Effector memory CD4-positive, alpha-beta T cell (primary cell): ENCODE measurements at regions not wholly inside any gene's neighbourhood (a gene's known extent, or its start where the extent isn't known, plus 50 kb on each side); places are given as distances from the start of the nearest gene placed in this dataset.

Experiments
- DNase-seq, 3 donors: peaks; one replicate each; pipeline ENCODE4 v3.0.0-alpha.2; 2020
- H3K27ac ChIP-seq: 2 replicates; pipeline ENCODE4 v1.7.0; 2013; ENCODE audit warnings: mild to moderate bottlenecking, low read length, moderate library complexity; ENCODE audit not compliant: insufficient read depth, poor library complexity, severe bottlenecking
- H3K27me3 ChIP-seq: replicated peaks from 2 replicates; pipeline ENCODE4 v1.7.0; 2013; ENCODE audit warnings: mild to moderate bottlenecking, low read length; ENCODE audit not compliant: insufficient read depth, control insufficient read depth, poor library complexity, severe bottlenecking
- H3K36me3 ChIP-seq: 2 replicates; pipeline ENCODE4 v1.7.0; 2013; ENCODE audit warnings: mild to moderate bottlenecking, low read length, moderate library complexity; ENCODE audit not compliant: control insufficient read depth, insufficient read depth
- H3K4me1 ChIP-seq: 2 replicates; pipeline ENCODE4 v1.7.0; 2013; ENCODE audit warnings: low read length, mild to moderate bottlenecking; ENCODE audit not compliant: control insufficient read depth, insufficient read depth, poor library complexity, severe bottlenecking
- H3K4me3 ChIP-seq: 2 replicates; pipeline ENCODE4 v1.7.0; 2013; ENCODE audit warnings: low read length, low read depth, mild to moderate bottlenecking; ENCODE audit not compliant: insufficient read depth, poor library complexity, severe bottlenecking
- H3K9me3 ChIP-seq: 2 replicates; pipeline ENCODE4 v1.7.0; 2013; ENCODE audit warnings: mild to moderate bottlenecking, low read length, moderate library complexity; ENCODE audit not compliant: control insufficient read depth

DNA sequence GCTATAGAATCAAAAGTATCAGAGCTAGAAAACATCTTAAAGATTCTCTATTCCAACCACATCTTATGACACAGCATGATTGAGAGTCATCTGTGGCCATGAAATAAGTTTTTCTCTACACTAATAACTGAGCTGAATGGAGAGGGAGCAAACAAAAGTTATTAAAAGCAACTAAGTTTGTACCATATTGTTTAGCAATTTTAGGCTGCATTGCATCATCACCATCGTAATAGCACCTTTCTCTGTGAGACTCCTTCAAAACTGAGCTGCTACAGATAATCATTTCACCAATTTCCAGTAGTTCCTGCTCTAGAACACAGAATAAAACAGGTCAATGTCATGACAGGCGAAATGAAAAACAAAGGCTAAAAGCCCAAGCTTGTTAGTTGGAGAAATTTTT lies 1183.9 kb downstream of the DIAPH3 start:
- Histone ChIP-seq H3K4me1 (no peaks in the 10 kb centered on the region), H3K27me3 (no peaks in the 10 kb centered on the region), H3K9me3 (no peaks in the 10 kb centered on the region), H3K4me3 (no peak overlapping the region), H3K36me3 (no peaks in the 10 kb centered on the region), H3K27ac (no peak overlapping the region)
- DNase-seq, result no peak

DNA sequence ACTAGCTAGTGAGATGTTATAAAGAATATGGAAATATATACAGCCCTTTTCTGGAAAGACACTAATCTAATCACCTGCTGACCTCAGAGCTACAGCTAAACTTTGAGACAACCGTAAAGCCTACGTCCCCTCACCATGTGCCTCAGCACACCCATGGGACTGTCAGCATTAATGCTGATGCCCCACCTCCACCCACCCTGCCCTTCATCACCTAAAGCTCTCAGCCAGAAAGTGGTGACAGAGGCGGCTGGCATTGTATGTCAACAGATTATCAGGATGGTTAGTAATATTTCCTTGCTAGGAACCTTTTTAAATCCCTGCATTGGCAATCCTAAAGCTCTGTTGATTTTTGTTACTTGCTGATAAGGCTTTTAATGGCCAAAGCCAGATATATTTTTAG lies 1177.9 kb downstream of the DIAPH3 start:
- Histone ChIP-seq H3K9me3 (no peaks in the 10 kb centered on the region), H3K36me3 (no peaks in the 10 kb centered on the region), H3K27ac (no peak overlapping the region), H3K4me1 (no peaks in the 10 kb centered on the region), H3K4me3 (no peak overlapping the region), H3K27me3 (no peaks in the 10 kb centered on the region)
- DNase-seq, result no peak

DNA sequence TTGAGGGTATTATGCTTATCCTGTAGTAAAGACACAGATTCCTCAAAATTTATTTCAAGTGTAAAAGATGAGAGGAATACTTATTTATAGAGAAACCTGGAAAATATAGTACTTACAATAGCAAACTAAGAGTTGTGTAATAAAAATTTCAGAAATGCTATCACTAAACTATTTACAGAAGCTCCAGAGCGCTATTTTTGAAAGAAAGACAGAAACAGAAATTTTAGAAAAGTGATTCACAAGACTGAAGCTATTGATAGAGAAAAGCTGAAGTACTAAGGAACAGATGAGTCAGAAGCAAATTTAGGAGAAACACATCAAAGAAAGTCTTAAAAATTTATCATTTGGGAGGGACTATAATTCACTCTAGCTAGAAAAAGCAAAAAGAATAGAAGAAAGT lies 1174.2 kb downstream of the DIAPH3 start:
- Histone ChIP-seq H3K27me3 (no peaks in the 10 kb centered on the region), H3K9me3 (no peaks in the 10 kb centered on the region), H3K36me3 (no peaks in the 10 kb centered on the region), H3K4me1 (no peaks in the 10 kb centered on the region), H3K4me3 (no peak overlapping the region), H3K27ac (no peak overlapping the region)
- no peak for DNase-seq

DNA sequence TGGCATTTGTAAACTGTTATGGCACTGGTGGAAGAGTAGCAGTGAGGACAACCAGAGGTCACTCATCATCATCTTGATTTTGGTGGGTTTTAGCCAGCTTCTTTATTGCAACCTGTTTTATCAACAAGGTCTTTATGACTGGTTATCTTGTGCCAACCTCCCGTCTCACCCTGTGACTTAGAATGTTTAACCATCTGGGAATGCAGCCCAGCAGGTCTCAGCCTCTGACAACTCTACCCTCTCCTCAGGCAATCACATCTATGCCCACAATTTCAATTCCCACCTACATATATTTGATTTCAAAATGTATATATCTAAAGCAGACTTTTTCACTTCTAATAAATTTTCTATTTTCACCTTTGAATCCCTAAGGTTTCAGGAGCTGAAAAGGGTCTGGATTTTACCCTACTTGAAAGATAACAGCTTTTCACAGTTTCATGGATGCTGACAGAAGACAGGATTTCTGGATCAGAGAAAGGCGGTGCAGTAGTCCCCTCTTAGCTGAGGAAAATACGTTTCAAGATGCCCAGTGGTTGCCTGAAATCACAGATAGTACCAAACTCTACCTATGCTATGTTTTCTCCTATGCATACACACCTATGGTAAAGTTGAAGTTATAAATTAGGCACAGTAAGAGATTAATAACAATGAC lies 1171.8 kb downstream of the DIAPH3 start:
- no peak overlapping the region for H3K27ac ChIP-seq
- no peak overlapping the region for H3K4me3 ChIP-seq
- H3K36me3 ChIP-seq, result no peaks in the 10 kb centered on the region
- no peaks in the 10 kb centered on the region for H3K4me1 ChIP-seq
- no peak for DNase-seq
- H3K27me3 ChIP-seq, result no peaks in the 10 kb centered on the region
- no peaks in the 10 kb centered on the region for H3K9me3 ChIP-seq

DNA sequence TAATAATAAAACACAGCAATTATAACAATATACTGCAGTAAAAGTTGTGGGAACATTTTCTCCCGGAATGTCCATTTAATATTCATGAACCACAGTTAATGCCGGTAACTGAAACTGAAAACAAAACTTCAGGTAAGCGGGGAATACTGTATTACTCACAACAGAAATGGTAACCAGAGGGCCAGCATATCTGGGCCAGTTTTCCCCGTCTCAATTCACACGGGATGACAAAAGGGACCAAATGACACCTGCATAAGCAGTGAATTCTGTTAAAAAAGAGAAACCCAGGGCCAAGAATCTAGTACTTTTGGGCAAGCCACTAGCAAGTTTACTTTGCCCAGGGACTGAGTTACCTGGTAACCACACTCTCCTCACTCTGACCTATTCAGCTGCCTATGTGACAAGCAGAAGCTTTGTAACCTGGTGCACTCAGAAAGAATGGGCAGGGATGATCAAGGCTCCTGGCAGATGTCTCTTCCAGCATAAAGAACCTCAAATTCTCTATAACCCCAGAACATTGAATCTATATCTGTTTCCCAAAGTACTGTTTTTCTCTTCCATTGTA lies 1171.2 kb downstream of the DIAPH3 start:
- Histone ChIP-seq H3K27ac (no peak overlapping the region), H3K9me3 (no peaks in the 10 kb centered on the region), H3K36me3 (no peaks in the 10 kb centered on the region), H3K4me3 (no peak overlapping the region), H3K4me1 (no peaks in the 10 kb centered on the region), H3K27me3 (no peaks in the 10 kb centered on the region)
- no peak for DNase-seq

DNA sequence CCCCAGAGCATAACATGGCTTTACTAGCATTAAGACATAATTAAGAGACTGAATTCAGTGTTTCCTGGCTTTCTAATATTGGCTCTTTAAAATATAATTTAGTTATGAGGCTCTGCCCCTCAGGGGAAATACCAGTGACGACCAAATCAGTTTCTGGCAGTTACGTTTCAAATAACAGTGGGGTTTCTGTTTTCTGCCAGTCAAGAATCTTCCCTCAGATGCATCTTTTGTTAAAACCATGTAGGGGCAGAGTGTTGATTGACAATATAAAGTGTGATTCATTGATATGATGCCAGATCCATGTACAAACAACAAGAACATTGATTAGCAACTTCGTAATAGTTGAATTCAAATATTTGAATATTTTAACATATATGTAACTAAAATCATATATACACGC lies 1169.7 kb downstream of the DIAPH3 start:
- Histone ChIP-seq H3K9me3 (no peaks in the 10 kb centered on the region), H3K27me3 (no peaks in the 10 kb centered on the region), H3K27ac (no peak overlapping the region), H3K4me3 (no peak overlapping the region), H3K36me3 (no peaks in the 10 kb centered on the region), H3K4me1 (no peaks in the 10 kb centered on the region)
- DNase-seq, result no peak

DNA sequence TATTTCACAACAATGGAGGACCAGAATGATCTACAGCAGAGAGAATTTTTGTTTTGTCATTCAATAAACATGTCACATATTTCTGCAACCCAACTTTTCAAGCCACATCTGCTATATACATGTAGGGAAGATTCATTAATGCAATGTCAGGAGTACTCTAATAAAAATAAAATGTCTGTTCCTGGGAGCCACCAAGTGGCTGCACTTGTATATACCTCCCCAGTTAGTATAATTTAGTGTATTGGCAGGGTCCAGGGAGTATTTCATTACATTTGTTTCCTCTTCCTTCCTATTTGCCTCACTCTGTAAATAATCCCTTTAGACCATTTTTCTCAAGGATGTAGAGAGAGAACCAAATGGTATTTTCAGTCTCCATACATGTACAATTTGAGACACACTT lies 1169.0 kb downstream of the DIAPH3 start:
- no peak overlapping the region for H3K27ac ChIP-seq
- no peak for DNase-seq

DNA sequence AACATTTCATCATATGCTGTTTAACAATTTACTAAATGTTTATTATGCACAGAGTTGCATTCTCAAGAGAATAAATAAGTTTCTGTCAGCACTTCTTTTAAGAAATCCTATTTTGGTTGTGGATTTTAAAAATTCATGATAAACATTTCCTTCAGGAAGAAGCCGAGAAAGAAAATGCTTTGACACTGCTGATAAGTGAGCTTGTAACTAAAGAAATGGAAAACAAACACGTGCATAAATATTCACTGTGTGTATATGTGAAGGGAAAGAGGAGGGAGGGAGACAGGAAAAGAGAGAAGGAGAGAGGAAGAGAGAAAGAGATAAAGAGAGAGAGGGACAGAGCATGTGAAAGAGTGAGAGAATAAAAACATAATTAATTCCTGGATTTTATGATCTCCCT lies 1165.0 kb downstream of the DIAPH3 start:
- Histone ChIP-seq H3K9me3 (no peaks in the 10 kb centered on the region), H3K4me3 (no peak overlapping the region), H3K27me3 (no peaks in the 10 kb centered on the region), H3K4me1 (no peaks in the 10 kb centered on the region), H3K36me3 (no peaks in the 10 kb centered on the region), H3K27ac (no peak overlapping the region)
- no peak for DNase-seq

More for the DNA sequence above, 1169.0 kb downstream of the DIAPH3 start:
- no peak overlapping the region for H3K4me3 ChIP-seq
- H3K36me3 ChIP-seq, result no peaks in the 10 kb centered on the region
- H3K4me1 ChIP-seq, result no peaks in the 10 kb centered on the region
- H3K9me3 ChIP-seq, result no peaks in the 10 kb centered on the region
- no peaks in the 10 kb centered on the region for H3K27me3 ChIP-seq

DNA sequence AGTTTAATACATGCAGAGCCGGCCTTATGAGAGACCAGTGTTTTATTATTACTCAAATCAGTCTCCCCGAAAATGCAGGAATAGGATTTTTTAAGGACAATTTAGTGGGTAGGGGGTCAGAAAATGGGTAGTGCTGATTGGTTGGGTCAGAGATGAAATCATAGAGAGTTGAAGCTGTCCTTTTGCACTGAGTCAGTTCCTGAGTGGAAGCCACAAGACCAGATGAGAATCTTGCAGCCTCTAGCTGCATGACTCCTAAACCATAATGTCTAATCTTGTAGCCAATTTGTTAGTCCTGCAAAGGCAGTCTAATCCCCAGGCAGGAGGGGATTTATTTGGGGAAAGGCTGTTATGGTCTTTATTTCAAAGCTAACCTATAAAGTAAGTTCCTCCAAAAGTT lies 1163.9 kb downstream of the DIAPH3 start:
- no peak overlapping the region for H3K27ac ChIP-seq

DNA sequence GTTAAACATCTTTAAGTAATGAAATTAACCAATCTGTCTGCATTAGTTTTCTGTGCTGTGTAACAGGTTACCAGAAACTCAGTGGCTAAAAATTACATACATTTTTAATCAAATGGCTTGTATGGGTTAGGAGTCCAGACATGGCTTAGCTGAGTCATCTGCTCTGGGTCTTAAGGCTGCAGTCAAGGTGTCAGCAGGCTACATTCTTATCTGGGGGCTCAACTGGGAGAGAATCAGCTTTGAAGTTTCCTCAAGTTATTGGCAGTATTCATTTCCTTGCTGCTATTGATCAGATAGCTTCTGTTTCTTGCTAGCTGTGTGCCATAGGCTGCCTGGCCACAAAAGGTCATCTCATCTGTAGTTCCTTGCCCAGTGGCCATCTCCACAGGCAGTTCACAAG lies 1163.0 kb downstream of the DIAPH3 start:
- H3K4me1 ChIP-seq, result no peaks in the 10 kb centered on the region
- no peaks in the 10 kb centered on the region for H3K9me3 ChIP-seq
- DNase-seq, result no peak
- no peaks in the 10 kb centered on the region for H3K36me3 ChIP-seq
- no peak overlapping the region for H3K4me3 ChIP-seq
- no peaks in the 10 kb centered on the region for H3K27me3 ChIP-seq
- H3K27ac ChIP-seq, result no peak overlapping the region

More for the DNA sequence above, 1163.9 kb downstream of the DIAPH3 start:
- H3K9me3 ChIP-seq, result no peaks in the 10 kb centered on the region
- DNase-seq, result no peak
- no peaks in the 10 kb centered on the region for H3K4me1 ChIP-seq
- H3K27me3 ChIP-seq, result no peaks in the 10 kb centered on the region
- H3K36me3 ChIP-seq, result no peaks in the 10 kb centered on the region
- no peak overlapping the region for H3K4me3 ChIP-seq
